DND-41 (cell line): ENCODE measurements at regions not wholly inside any gene's neighbourhood (a gene's known extent, or its start where the extent isn't known, plus 50 kb on each side); places are given as distances from the start of the nearest gene placed in this dataset.

Experiments
- ATAC-seq: fragments of 200-7000 bp; cut with Tn5 transposase; 3 replicates; pipeline ENCODE4 v1.9.1; 2021; ENCODE audit warnings: low read depth; ENCODE audit not compliant: insufficient read depth
- DNase-seq: peaks from one replicate; pipeline ENCODE4 v3.0.0-alpha.2; 2020
- H2AFZ ChIP-seq: 2 replicates; pipeline ENCODE4 v1.6.0; 2012; ENCODE audit warnings: low read depth, low read length
- H3K27ac ChIP-seq: 2 replicates; pipeline ENCODE4 v1.5.1; 2012; ENCODE audit warnings: low read length, inconsistent platforms
- H3K27me3 ChIP-seq: fragments of 200-600 bp; sonication (generic); 2 replicates; pipeline ENCODE4 v1.6.0; 2012; ENCODE audit warnings: low read length, mild to moderate bottlenecking, inconsistent platforms; ENCODE audit not compliant: insufficient read depth, poor library complexity
- H3K36me3 ChIP-seq: 2 replicates; pipeline ENCODE4 v1.5.1; 2012; ENCODE audit warnings: low read length, inconsistent platforms; ENCODE audit not compliant: insufficient read depth
- H3K4me1 ChIP-seq: 2 replicates; pipeline ENCODE4 v1.5.1; 2012; ENCODE audit warnings: mild to moderate bottlenecking, low read length; ENCODE audit not compliant: insufficient read depth
- H3K4me2 ChIP-seq: 2 replicates; pipeline ENCODE4 v1.6.0; 2012; ENCODE audit warnings: mild to moderate bottlenecking, moderate library complexity, low read length, inconsistent platforms; ENCODE audit not compliant: insufficient read depth
- H3K4me3 ChIP-seq, 2 experiments: fragments of 200-600 bp in 1 of 2; shearing (Covaris generic) in 1 of 2; 2 replicates each; pipeline ENCODE4 v1.5.1; 2012 to 2016; ENCODE audit warnings: inconsistent platforms in 2 of 2, low read length in 2 of 2, mild to moderate bottlenecking in 2 of 2, low read depth in 1 of 2, moderate library complexity in 1 of 2
- H3K79me2 ChIP-seq: 2 replicates; pipeline ENCODE4 v1.6.0; 2012; ENCODE audit warnings: low read length, inconsistent platforms; ENCODE audit not compliant: insufficient read depth
- H3K9ac ChIP-seq: 2 replicates; pipeline ENCODE4 v1.6.0; 2012; ENCODE audit warnings: low read depth, mild to moderate bottlenecking, inconsistent platforms, low read length, moderate library complexity
- H3K9me3 ChIP-seq: 2 replicates; pipeline ENCODE4 v1.5.1; 2012; ENCODE audit warnings: low read length, moderate library complexity, mild to moderate bottlenecking, inconsistent platforms; ENCODE audit not compliant: insufficient read depth, severe bottlenecking
- H4K20me1 ChIP-seq: 2 replicates; pipeline ENCODE4 v1.6.0; 2012; ENCODE audit warnings: low read length; ENCODE audit not compliant: insufficient read depth
- CTCF ChIP-seq: IDR thresholded peaks from 2 replicates; pipeline ENCODE4 v1.5.1; 2012; ENCODE audit warnings: borderline replicate concordance, low read length, moderate library complexity, mild to moderate bottlenecking; ENCODE audit not compliant: poor library complexity, severe bottlenecking; ENCODE audit errors: extremely low read depth
- EZH2 ChIP-seq: IDR thresholded peaks from 3 replicates; pipeline ENCODE4 v1.6.1; 2012; ENCODE audit warnings: borderline replicate concordance, low read depth, mild to moderate bottlenecking, moderate library complexity, low read length, inconsistent platforms; ENCODE audit not compliant: severe bottlenecking

DNA sequence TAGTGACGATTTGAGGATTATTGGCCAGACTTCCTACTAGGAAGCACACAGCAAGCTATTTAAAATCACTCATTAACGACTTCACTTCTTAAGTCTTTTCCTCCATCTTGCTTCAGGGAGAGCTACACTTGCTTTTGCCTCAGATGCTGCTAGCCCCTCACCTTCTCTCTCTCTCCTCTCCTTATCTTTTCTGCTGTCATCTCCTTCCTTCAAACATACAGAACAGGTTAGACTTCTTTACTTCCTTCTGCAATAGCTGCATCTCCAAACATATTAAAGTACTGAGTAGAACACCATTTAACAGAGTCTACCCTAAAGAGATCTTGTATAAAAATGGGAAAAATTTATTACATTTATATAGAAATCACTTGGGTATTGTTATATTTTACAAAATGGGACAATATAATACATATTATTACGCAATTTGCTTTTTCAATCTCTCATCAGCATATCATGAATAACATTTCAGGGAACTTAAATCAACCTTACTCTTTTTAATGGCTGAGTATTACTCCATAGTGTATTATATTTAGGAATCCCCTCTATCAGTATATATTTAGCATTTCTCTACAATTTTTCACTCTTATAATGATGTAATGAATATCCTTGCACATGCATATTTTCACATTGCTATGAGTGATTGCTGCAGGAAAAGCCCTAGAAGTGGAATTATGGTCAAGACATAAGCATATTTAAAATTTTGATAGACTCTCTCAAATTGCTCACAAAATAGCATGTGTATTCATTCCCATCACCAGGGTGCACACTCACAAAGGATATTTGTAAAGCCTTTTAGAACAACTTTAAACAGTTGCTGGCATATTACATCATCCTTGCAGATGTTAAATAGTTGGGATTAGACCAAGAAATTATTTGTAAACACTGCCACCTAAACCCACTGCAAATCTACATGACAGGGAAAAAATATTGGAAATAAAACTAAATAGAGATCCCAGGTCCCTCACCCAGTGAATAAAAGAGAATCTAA, 164.5 kb upstream of the NFIB start:
- no peak overlapping the region for H2AFZ ChIP-seq
- no peaks in the 10 kb centered on the region for H3K27me3 ChIP-seq
- no peaks in the 10 kb centered on the region for H3K4me1 ChIP-seq
- H3K4me2 ChIP-seq = no peak overlapping the region
- no peaks in the 10 kb centered on the region for H3K9me3 ChIP-seq
- no peaks in the 10 kb centered on the region for H3K79me2 ChIP-seq
- ATAC-seq = no peak
- no peaks in the 10 kb centered on the region for H4K20me1 ChIP-seq
- H3K27ac ChIP-seq = no peak overlapping the region
- H3K9ac ChIP-seq = no peak overlapping the region
- DNase-seq = no peak
- H3K4me3 ChIP-seq = no peak overlapping the region
- TF ChIP-seq EZH2 = no peak
- no peak for TF ChIP-seq CTCF
- H3K36me3 ChIP-seq = no peaks in the 10 kb centered on the region

DNA sequence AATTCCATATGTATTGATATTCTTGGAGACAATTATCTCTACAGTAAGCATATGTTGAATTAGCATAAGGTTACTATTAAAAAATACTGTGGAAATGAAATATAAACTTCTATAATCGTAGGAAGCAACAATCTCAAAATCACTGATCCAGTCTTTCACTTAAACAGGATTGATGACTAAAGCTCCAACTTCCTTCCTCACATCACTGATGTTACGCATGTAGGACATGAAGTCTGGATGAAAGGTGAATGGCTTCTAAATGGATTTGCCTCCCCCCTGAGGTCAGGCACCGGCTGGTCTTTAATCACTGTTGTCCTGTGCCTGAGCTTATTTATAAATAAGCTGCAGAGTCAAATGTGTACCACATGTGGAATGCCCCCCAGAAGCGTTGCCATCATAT, 157.1 kb upstream of the NFIB start:
- H3K4me3 ChIP-seq = no peak overlapping the region
- no peaks in the 10 kb centered on the region for H4K20me1 ChIP-seq
- no peaks in the 10 kb centered on the region for H3K36me3 ChIP-seq
- H3K9me3 ChIP-seq = no peaks in the 10 kb centered on the region
- TF ChIP-seq EZH2 (no peak), CTCF (no peak)
- no peaks in the 10 kb centered on the region for H3K27me3 ChIP-seq
- no peak overlapping the region for H3K9ac ChIP-seq
- DNase-seq = no peak
- H3K27ac ChIP-seq = no peak overlapping the region
- H3K4me2 ChIP-seq = no peak overlapping the region
- no peak overlapping the region for H2AFZ ChIP-seq
- H3K4me1 ChIP-seq = no peaks in the 10 kb centered on the region
- no peaks in the 10 kb centered on the region for H3K79me2 ChIP-seq
- ATAC-seq = no peak

DNA sequence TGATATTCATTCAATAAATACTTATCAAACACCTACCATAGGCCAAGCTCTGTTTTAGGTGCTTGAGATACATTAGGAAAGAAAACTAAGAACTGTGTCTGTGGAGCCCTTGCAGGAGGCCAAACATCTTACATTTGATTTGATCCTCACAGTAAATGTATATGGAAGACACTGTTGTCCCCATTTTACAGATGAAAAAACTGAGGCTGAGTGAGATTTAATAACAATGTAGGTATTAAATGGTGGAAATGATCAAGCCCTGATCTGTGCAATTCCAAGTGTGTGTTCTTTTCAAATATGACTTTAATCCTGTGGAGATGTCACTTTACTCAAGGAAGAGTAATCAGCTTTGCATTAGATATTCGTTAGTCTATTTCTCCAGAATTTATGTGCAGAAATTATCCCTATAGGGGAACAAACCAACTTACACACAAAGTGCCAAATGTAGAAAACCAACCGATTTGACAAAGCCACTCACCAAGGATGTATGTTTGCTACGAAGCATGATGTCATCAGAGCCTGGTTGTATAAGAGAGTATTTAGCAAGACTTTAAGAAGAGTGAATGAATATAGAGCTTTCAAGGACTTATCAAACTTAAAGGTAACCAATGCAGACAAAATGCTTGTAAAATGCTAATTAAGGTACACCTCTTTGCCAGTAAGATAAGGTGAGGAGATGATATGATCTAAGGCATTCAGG, 153.9 kb upstream of the NFIB start:
- Histone ChIP-seq H3K9ac (no peak overlapping the region), H3K36me3 (no peaks in the 10 kb centered on the region), H3K4me3 (no peak overlapping the region), H3K27me3 (no peaks in the 10 kb centered on the region), H3K79me2 (no peaks in the 10 kb centered on the region), H3K4me2 (no peak overlapping the region), H4K20me1 (no peaks in the 10 kb centered on the region), H2AFZ (no peak overlapping the region), H3K4me1 (no peaks in the 10 kb centered on the region), H3K27ac (no peak overlapping the region), H3K9me3 (no peaks in the 10 kb centered on the region)
- TF ChIP-seq EZH2 (no peak), CTCF (no peak)
- ATAC-seq (no peak), DNase-seq (no peak)
